ENCODE measurements at regions not wholly inside any gene's neighbourhood (a gene's known extent, or its start where the extent isn't known, plus 50 kb on each side); places are given as distances from the start of the nearest gene placed in this dataset.

- no peak overlapping the region for H2AFZ ChIP-seq (ENCODE audit: low read depth, low read length)
- H3K27me3 ChIP-seq (ENCODE audit: control insufficient read depth in 1 of 2, insufficient read depth in 1 of 2, low read length in 2 of 2): peaks cover 16 to 29% of the 10 kb centered on the region in 2 experiments
- no peak overlapping the region for H3K4me2 ChIP-seq (ENCODE audit: low read length, poor library complexity, severe bottlenecking)
- H3K23ac ChIP-seq (ENCODE audit: low read length in 2 of 2): no peak overlapping the region
- H3K9me3 ChIP-seq (ENCODE audit: control insufficient read depth, low read length): no peaks in the 10 kb centered on the region
- no peak overlapping the region for H3K4ac ChIP-seq (ENCODE audit: low read depth in 1 of 2, low read length in 2 of 2)
- H3K4me3 ChIP-seq (ENCODE audit: insufficient read depth in 1 of 2, low read depth in 1 of 2, low read length in 2 of 2): no peak overlapping the region
- H3K9ac ChIP-seq (ENCODE audit: low read length): no peak overlapping the region
- H2BK5ac ChIP-seq (ENCODE audit: low read depth, low read length, poor library complexity, severe bottlenecking): no peak overlapping the region
- H4K91ac ChIP-seq (ENCODE audit: low read length): no peak overlapping the region
- H2AK5ac ChIP-seq (ENCODE audit: low read length, severe bottlenecking): no peak overlapping the region
- H3K27ac ChIP-seq (ENCODE audit: low read length, poor library complexity, severe bottlenecking): no peak overlapping the region
- no peak for DNase-seq
- H3K79me1 ChIP-seq (replicated peaks; ENCODE audit: low read length, poor library complexity, severe bottlenecking): no peaks in the 10 kb centered on the region
- H3K18ac ChIP-seq (ENCODE audit: low read depth in 1 of 2, low read length in 2 of 2): no peak overlapping the region
- WGBS: 91% methylated on average over 3 of the region's 4 CpGs
- H3K4me1 ChIP-seq (ENCODE audit: control insufficient read depth, insufficient read depth, low read depth, low read length): no peaks in the 10 kb centered on the region
- no peaks in the 10 kb centered on the region for H3K36me3 ChIP-seq (ENCODE audit: control insufficient read depth in 1 of 2, insufficient read depth in 2 of 2, low read depth in 1 of 2, low read length in 2 of 2)
- H2BK120ac ChIP-seq (ENCODE audit: low read depth, low read length): no peak overlapping the region
- no peak overlapping the region for H2BK12ac ChIP-seq (ENCODE audit: low read length in 2 of 2)
- no peak overlapping the region for H2BK15ac ChIP-seq (ENCODE audit: low read depth, poor library complexity, severe bottlenecking)
- H3K14ac ChIP-seq (ENCODE audit: low read length in 2 of 2): no peak overlapping the region
- H4K8ac ChIP-seq (ENCODE audit: low read length): no peak overlapping the region
Observed at GRCh38 chr1:229042482-229042881, 228.4 kb upstream of the RAB4A start.

- Histone ChIP-seq H3K27ac (ENCODE audit: low read length, poor library complexity, severe bottlenecking) (no peak overlapping the region), H3K4me1 (ENCODE audit: control insufficient read depth, insufficient read depth, low read depth, low read length) (no peaks in the 10 kb centered on the region), H3K9ac (ENCODE audit: low read length) (no peak overlapping the region), H4K91ac (ENCODE audit: low read length) (no peak overlapping the region), H3K36me3 (ENCODE audit: control insufficient read depth in 1 of 2, insufficient read depth in 2 of 2, low read depth in 1 of 2, low read length in 2 of 2) (no peaks in the 10 kb centered on the region), H3K27me3 (ENCODE audit: control insufficient read depth in 1 of 2, insufficient read depth in 1 of 2, low read length in 2 of 2) (peaks cover 16 to 28% of the 10 kb centered on the region in 2 experiments), H3K23ac (ENCODE audit: low read length in 2 of 2) (no peak overlapping the region), H3K14ac (ENCODE audit: low read length in 2 of 2) (no peak overlapping the region), H2BK15ac (ENCODE audit: low read depth, poor library complexity, severe bottlenecking) (no peak overlapping the region), H2AK5ac (ENCODE audit: low read length, severe bottlenecking) (no peak overlapping the region), H2AFZ (ENCODE audit: low read depth, low read length) (no peak overlapping the region), H2BK12ac (ENCODE audit: low read length in 2 of 2) (no peak overlapping the region), H2BK120ac (ENCODE audit: low read depth, low read length) (no peak overlapping the region), H3K79me1 (replicated peaks; ENCODE audit: low read length, poor library complexity, severe bottlenecking) (no peaks in the 10 kb centered on the region), H3K9me3 (ENCODE audit: control insufficient read depth, low read length) (no peaks in the 10 kb centered on the region), H3K4me2 (ENCODE audit: low read length, poor library complexity, severe bottlenecking) (no peak overlapping the region), H3K4ac (ENCODE audit: low read depth in 1 of 2, low read length in 2 of 2) (no peak overlapping the region), H4K8ac (ENCODE audit: low read length) (no peak overlapping the region), H3K4me3 (ENCODE audit: insufficient read depth in 1 of 2, low read depth in 1 of 2, low read length in 2 of 2) (no peak overlapping the region), H3K18ac (ENCODE audit: low read depth in 1 of 2, low read length in 2 of 2) (no peak overlapping the region), H2BK5ac (ENCODE audit: low read depth, low read length, poor library complexity, severe bottlenecking) (no peak overlapping the region)
- no CpG with 5 or more reads among the region's 2 CpGs for WGBS
- no peak for DNase-seq
Observed at GRCh38 chr1:229043115-229043514, 227.8 kb upstream of the RAB4A start.

- 68% methylated on average over 14 of the region's 14 CpGs for WGBS
- Histone ChIP-seq H3K18ac (ENCODE audit: low read depth in 1 of 2, low read length in 2 of 2) (peak overlapping the region in 1 of 2 experiments; percentile 38), H3K27ac (ENCODE audit: low read length, poor library complexity, severe bottlenecking) (no peak overlapping the region), H4K8ac (ENCODE audit: low read length) (no peak overlapping the region), H3K27me3 (ENCODE audit: control insufficient read depth in 1 of 2, insufficient read depth in 1 of 2, low read length in 2 of 2) (peaks cover 16 to 26% of the 10 kb centered on the region in 2 experiments), H3K4me2 (ENCODE audit: low read length, poor library complexity, severe bottlenecking) (no peak overlapping the region), H3K14ac (ENCODE audit: low read length in 2 of 2) (peak overlapping the region in 1 of 2 experiments; percentile 57), H3K9ac (ENCODE audit: low read length) (no peak overlapping the region), H2BK15ac (ENCODE audit: low read depth, poor library complexity, severe bottlenecking) (no peak overlapping the region), H4K91ac (ENCODE audit: low read length) (no peak overlapping the region), H2AFZ (ENCODE audit: low read depth, low read length) (no peak overlapping the region), H3K23ac (ENCODE audit: low read length in 2 of 2) (no peak overlapping the region), H3K4me1 (ENCODE audit: control insufficient read depth, insufficient read depth, low read depth, low read length) (no peaks in the 10 kb centered on the region), H2BK12ac (ENCODE audit: low read length in 2 of 2) (no peak overlapping the region), H3K4me3 (ENCODE audit: insufficient read depth in 1 of 2, low read depth in 1 of 2, low read length in 2 of 2) (no peak overlapping the region), H3K9me3 (ENCODE audit: control insufficient read depth, low read length) (peaks cover 3% of the 10 kb centered on the region), H2BK5ac (ENCODE audit: low read depth, low read length, poor library complexity, severe bottlenecking) (no peak overlapping the region), H2BK120ac (ENCODE audit: low read depth, low read length) (no peak overlapping the region), H3K79me1 (replicated peaks; ENCODE audit: low read length, poor library complexity, severe bottlenecking) (no peaks in the 10 kb centered on the region), H2AK5ac (ENCODE audit: low read length, severe bottlenecking) (no peak overlapping the region), H3K4ac (ENCODE audit: low read depth in 1 of 2, low read length in 2 of 2) (no peak overlapping the region), H3K36me3 (ENCODE audit: control insufficient read depth in 1 of 2, insufficient read depth in 2 of 2, low read depth in 1 of 2, low read length in 2 of 2) (no peaks in the 10 kb centered on the region)
- DNase-seq: no peak
Observed at GRCh38 chr1:229046251-229046853, 224.6 kb upstream of the RAB4A start.

- Histone ChIP-seq H3K18ac (ENCODE audit: low read depth in 1 of 2, low read length in 2 of 2) (no peak overlapping the region), H3K4me2 (ENCODE audit: low read length, poor library complexity, severe bottlenecking) (no peak overlapping the region), H3K27me3 (ENCODE audit: control insufficient read depth in 1 of 2, insufficient read depth in 1 of 2, low read length in 2 of 2) (peaks cover 16 to 22% of the 10 kb centered on the region in 2 experiments), H3K9ac (ENCODE audit: low read length) (no peak overlapping the region), H2AK5ac (ENCODE audit: low read length, severe bottlenecking) (no peak overlapping the region), H3K36me3 (ENCODE audit: control insufficient read depth in 1 of 2, insufficient read depth in 2 of 2, low read depth in 1 of 2, low read length in 2 of 2) (no peaks in the 10 kb centered on the region), H2BK120ac (ENCODE audit: low read depth, low read length) (no peak overlapping the region), H4K8ac (ENCODE audit: low read length) (no peak overlapping the region), H3K23ac (ENCODE audit: low read length in 2 of 2) (no peak overlapping the region), H3K14ac (ENCODE audit: low read length in 2 of 2) (no peak overlapping the region), H3K4ac (ENCODE audit: low read depth in 1 of 2, low read length in 2 of 2) (no peak overlapping the region), H2AFZ (ENCODE audit: low read depth, low read length) (no peak overlapping the region), H2BK12ac (ENCODE audit: low read length in 2 of 2) (no peak overlapping the region), H3K79me1 (replicated peaks; ENCODE audit: low read length, poor library complexity, severe bottlenecking) (no peaks in the 10 kb centered on the region), H2BK5ac (ENCODE audit: low read depth, low read length, poor library complexity, severe bottlenecking) (no peak overlapping the region), H2BK15ac (ENCODE audit: low read depth, poor library complexity, severe bottlenecking) (no peak overlapping the region), H3K27ac (ENCODE audit: low read length, poor library complexity, severe bottlenecking) (no peak overlapping the region), H3K4me1 (ENCODE audit: control insufficient read depth, insufficient read depth, low read depth, low read length) (no peaks in the 10 kb centered on the region), H3K9me3 (ENCODE audit: control insufficient read depth, low read length) (peaks cover 3% of the 10 kb centered on the region), H3K4me3 (ENCODE audit: insufficient read depth in 1 of 2, low read depth in 1 of 2, low read length in 2 of 2) (no peak overlapping the region), H4K91ac (ENCODE audit: low read length) (no peak overlapping the region)
- DNase-seq: no peak
- 90% methylated on average over 6 of the region's 8 CpGs for WGBS
Observed at GRCh38 chr1:229047161-229047839, 223.6 kb upstream of the RAB4A start.
